ENCODE measurements at regions not wholly inside any gene's neighbourhood (a gene's known extent, or its start where the extent isn't known, plus 50 kb on each side); places are given as distances from the start of the nearest gene placed in this dataset.

- H3K27me3 ChIP-seq, result peaks cover 18% of the 10 kb centered on the region
- intact Hi-C loops (cut with DNase I; ENCODE audit: low total_unique reads) (no loop called here), in situ Hi-C loops (cut with MboI; ENCODE audit: low pct_ligation_motif_present in 1 of 4, low pct_unique_long_range_greater_than_20kb in 1 of 4, low sequenced_read_pairs in 3 of 4) (no loop called here)
- DNase-seq, result no peak
- peaks cover 0 to 9% of the 10 kb centered on the region in 2 donors for H3K9me3 ChIP-seq
- no peaks in the 10 kb centered on the region for H3K4me1 ChIP-seq
- H3K4me3 ChIP-seq, result no peak overlapping the region
- 91% methylated on average over 11 of the region's 11 CpGs; no CpG with 5 or more reads in 1 of the 2 donors for WGBS, 2 donors (ENCODE audit: low coverage in 1 of 2)
- no peak overlapping the region for H3K27ac ChIP-seq
- TF ChIP-seq POLR2AphosphoS5 (IDR thresholded peaks at IDR 0.05) (no peak), EP300 (IDR thresholded peaks at IDR 0.05; ENCODE audit: low read depth) (no peak), POLR2A (IDR thresholded peaks at IDR 0.05) (no peak)
- TF ChIP-seq, protein P1, sequence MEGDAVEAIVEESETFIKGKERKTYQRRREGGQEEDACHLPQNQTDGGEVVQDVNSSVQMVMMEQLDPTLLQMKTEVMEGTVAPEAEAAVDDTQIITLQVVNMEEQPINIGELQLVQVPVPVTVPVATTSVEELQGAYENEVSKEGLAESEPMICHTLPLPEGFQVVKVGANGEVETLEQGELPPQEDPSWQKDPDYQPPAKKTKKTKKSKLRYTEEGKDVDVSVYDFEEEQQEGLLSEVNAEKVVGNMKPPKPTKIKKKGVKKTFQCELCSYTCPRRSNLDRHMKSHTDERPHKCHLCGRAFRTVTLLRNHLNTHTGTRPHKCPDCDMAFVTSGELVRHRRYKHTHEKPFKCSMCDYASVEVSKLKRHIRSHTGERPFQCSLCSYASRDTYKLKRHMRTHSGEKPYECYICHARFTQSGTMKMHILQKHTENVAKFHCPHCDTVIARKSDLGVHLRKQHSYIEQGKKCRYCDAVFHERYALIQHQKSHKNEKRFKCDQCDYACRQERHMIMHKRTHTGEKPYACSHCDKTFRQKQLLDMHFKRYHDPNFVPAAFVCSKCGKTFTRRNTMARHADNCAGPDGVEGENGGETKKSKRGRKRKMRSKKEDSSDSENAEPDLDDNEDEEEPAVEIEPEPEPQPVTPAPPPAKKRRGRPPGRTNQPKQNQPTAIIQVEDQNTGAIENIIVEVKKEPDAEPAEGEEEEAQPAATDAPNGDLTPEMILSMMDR (IDR thresholded peaks at IDR 0.05), result no peak
- H3K36me3 ChIP-seq, result no peaks in the 10 kb centered on the region
Measured at GRCh38 chr2:892401-892800, 58.2 kb upstream of the SNTG2 start.

GRCh38 chr2:891734-892133 is 58.9 kb upstream of the SNTG2 start:
- Histone ChIP-seq H3K4me1 (no peaks in the 10 kb centered on the region), H3K9me3 (peaks cover 0 to 3% of the 10 kb centered on the region in 2 donors), H3K4me3 (no peak overlapping the region), H3K27ac (no peak overlapping the region), H3K36me3 (no peaks in the 10 kb centered on the region), H3K27me3 (peaks cover 24% of the 10 kb centered on the region)
- no peak for DNase-seq
- WGBS, 2 donors (ENCODE audit: low coverage in 1 of 2), result 60 to 73% methylated on average over 4 of the region's 4 CpGs
- intact Hi-C loops (cut with DNase I; ENCODE audit: low total_unique reads), result no loop called here
- TF ChIP-seq, protein P1 (IDR thresholded peaks at IDR 0.05), result no peak
- TF ChIP-seq POLR2A (IDR thresholded peaks at IDR 0.05), result no peak
- no peak for TF ChIP-seq POLR2AphosphoS5 (IDR thresholded peaks at IDR 0.05)
- TF ChIP-seq EP300 (IDR thresholded peaks at IDR 0.05; ENCODE audit: low read depth), result no peak
- in situ Hi-C loops (cut with MboI; ENCODE audit: low pct_ligation_motif_present in 1 of 4, low pct_unique_long_range_greater_than_20kb in 1 of 4, low sequenced_read_pairs in 3 of 4), result no loop called here

- no peak for TF ChIP-seq POLR2AphosphoS5 (IDR thresholded peaks at IDR 0.05)
- TF ChIP-seq EP300 (IDR thresholded peaks at IDR 0.05; ENCODE audit: low read depth), result no peak
- TF ChIP-seq, protein P1 (IDR thresholded peaks at IDR 0.05), result no peak
- no peak for DNase-seq
- Histone ChIP-seq H3K36me3 (no peaks in the 10 kb centered on the region), H3K27me3 (peaks cover 34% of the 10 kb centered on the region), H3K4me1 (no peaks in the 10 kb centered on the region), H3K4me3 (no peak overlapping the region), H3K27ac (no peak overlapping the region), H3K9me3 (no peaks in the 10 kb centered on the region)
- WGBS, 2 donors (ENCODE audit: low coverage in 1 of 2), result 74 to 80% methylated on average over 3 to 6 of the region's 6 CpGs
- in situ Hi-C loops (cut with MboI; ENCODE audit: low pct_ligation_motif_present in 1 of 4, low pct_unique_long_range_greater_than_20kb in 1 of 4, low sequenced_read_pairs in 3 of 4) (no loop called here), intact Hi-C loops (cut with DNase I; ENCODE audit: low total_unique reads) (no loop called here)
Measured at GRCh38 chr2:890791-891190, 59.9 kb upstream of the SNTG2 start.

GRCh38 chr2:890214-890613 is 60.4 kb upstream of the SNTG2 start:
- H3K4me3 ChIP-seq, result no peak overlapping the region
- H3K9me3 ChIP-seq, result no peaks in the 10 kb centered on the region
- no peaks in the 10 kb centered on the region for H3K4me1 ChIP-seq
- TF ChIP-seq, protein P1 (IDR thresholded peaks at IDR 0.05), result no peak
- no peak for TF ChIP-seq POLR2A (IDR thresholded peaks at IDR 0.05)
- no peak for DNase-seq
- peaks cover 38% of the 10 kb centered on the region for H3K27me3 ChIP-seq
- no peaks in the 10 kb centered on the region for H3K36me3 ChIP-seq
- in situ Hi-C loops (cut with MboI; ENCODE audit: low pct_ligation_motif_present in 1 of 4, low pct_unique_long_range_greater_than_20kb in 1 of 4, low sequenced_read_pairs in 3 of 4), result no loop called here
- intact Hi-C loops (cut with DNase I; ENCODE audit: low total_unique reads), result no loop called here
- 70 to 81% methylated on average over 3 to 8 of the region's 8 CpGs for WGBS, 2 donors (ENCODE audit: low coverage in 1 of 2)
- H3K27ac ChIP-seq, result no peak overlapping the region
